ENCODE measurements at regions not wholly inside any gene's neighbourhood (a gene's known extent, or its start where the extent isn't known, plus 50 kb on each side); places are given as distances from the start of the nearest gene placed in this dataset.

GRCh38 chr20:22745194-22745500 is 160.8 kb upstream of the FOXA2 start:
- H3K27ac ChIP-seq: no peak overlapping the region
- no peak for TF ChIP-seq CTCF (conservative IDR thresholded peaks at IDR 0.05)

DNA sequence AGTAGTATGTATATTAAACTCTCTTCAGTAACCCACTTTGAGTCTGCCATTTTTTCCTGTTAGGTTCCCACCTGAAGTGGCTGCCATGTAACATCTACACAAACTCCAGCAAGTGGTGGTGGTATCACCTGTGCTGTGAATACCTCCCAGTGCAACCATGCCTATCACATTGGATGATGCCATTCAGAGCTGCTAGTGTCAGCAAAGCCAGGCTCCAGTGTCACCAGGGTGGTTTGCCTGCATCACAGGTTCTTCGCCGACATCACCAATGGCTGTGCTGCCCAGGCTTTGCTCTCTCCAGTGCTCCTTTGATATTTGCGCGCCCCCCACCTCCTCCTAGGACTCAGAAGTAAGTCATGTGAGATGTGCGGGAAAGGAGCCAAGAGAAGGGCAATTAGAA is 162.6 kb upstream of the FOXA2 start:
- TF ChIP-seq CTCF (conservative IDR thresholded peaks at IDR 0.05): no peak
- H3K27ac ChIP-seq: no peak overlapping the region

GRCh38 chr20:22752324-22752723 is 168.0 kb upstream of the FOXA2 start:
- no peak for TF ChIP-seq CTCF (conservative IDR thresholded peaks at IDR 0.05)
- H3K27ac ChIP-seq: no peak overlapping the region

GRCh38 chr20:22757424-22758183 is 173.2 kb upstream of the FOXA2 start:
- no peak overlapping the region for H3K27ac ChIP-seq
- no peak for TF ChIP-seq CTCF (conservative IDR thresholded peaks at IDR 0.05)

DNA sequence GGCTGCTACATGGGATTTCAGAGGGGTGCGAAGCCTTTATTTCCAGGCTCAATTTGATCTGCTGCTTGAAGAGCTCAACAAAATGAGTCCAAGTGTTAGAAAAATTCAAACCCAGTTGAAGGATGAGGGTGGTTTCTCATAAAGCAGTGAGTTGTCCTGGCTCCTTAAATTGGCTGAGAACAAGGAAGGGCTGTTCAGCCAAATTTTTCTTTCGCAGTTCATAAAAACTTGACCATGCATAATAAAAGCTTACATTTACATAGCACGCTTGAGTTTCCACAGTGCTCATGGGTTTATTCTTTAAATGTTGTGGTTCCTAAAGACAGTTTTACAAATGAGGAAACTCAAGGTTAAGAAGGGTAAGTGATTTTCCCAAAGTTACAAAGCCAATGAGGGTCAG is 174.4 kb upstream of the FOXA2 start:
- H3K27ac ChIP-seq: no peak overlapping the region
- TF ChIP-seq CTCF (conservative IDR thresholded peaks at IDR 0.05): no peak

GRCh38 chr20:22762576-22763256 is 178.3 kb upstream of the FOXA2 start:
- no peak overlapping the region for H3K27ac ChIP-seq

More at GRCh38 chr20:22762576-22763256, 178.3 kb upstream of the FOXA2 start:
- no peak for TF ChIP-seq CTCF (conservative IDR thresholded peaks at IDR 0.05)

Data from VCaP (cell line).